ENCODE measurements at regions not wholly inside any gene's neighbourhood (a gene's known extent, or its start where the extent isn't known, plus 50 kb on each side); places are given as distances from the start of the nearest gene placed in this dataset.

GRCh38 chr9:90078988-90079421, 474.2 kb downstream of the GADD45G start:
- DNase-seq = no peak

GRCh38 chr9:90085633-90086032, 480.8 kb downstream of the GADD45G start:
- no peak for DNase-seq

- no peak for DNase-seq
Measured at GRCh38 chr9:90086101-90086511, 481.3 kb downstream of the GADD45G start.

- no peak for DNase-seq
Measured at GRCh38 chr9:90088434-90088833, 483.6 kb downstream of the GADD45G start.

GRCh38 chr9:90088856-90089255, 484.0 kb downstream of the GADD45G start:
- DNase-seq = no peak

GRCh38 chr9:90090997-90091396, 486.2 kb downstream of the GADD45G start:
- no peak for DNase-seq

- no peak for DNase-seq
Measured at GRCh38 chr9:90092508-90092907, 487.7 kb downstream of the GADD45G start.

GRCh38 chr9:90095682-90096081, 490.9 kb downstream of the GADD45G start:
- DNase-seq = no peak

GRCh38 chr9:90097237-90097636, 492.4 kb downstream of the GADD45G start:
- DNase-seq = no peak

- DNase-seq = no peak
Measured at GRCh38 chr9:90098408-90098807, 493.6 kb downstream of the GADD45G start.

GRCh38 chr9:90099262-90099963, 494.6 kb downstream of the GADD45G start:
- DNase-seq = no peak

- no peak for DNase-seq
Measured at GRCh38 chr9:90100014-90100413, 495.2 kb downstream of the GADD45G start.

GRCh38 chr9:90102292-90102901, 497.6 kb downstream of the GADD45G start:
- DNase-seq = peak; percentile 70

- DNase-seq = no peak
Measured at GRCh38 chr9:90103771-90104170, 499.0 kb downstream of the GADD45G start.

- DNase-seq = no peak
Measured at GRCh38 chr9:90105773-90106172, 501.0 kb downstream of the GADD45G start.

- peak; percentile 42 for DNase-seq
Measured at GRCh38 chr9:90107040-90107725, 502.4 kb downstream of the GADD45G start.

- DNase-seq = no peak
Measured at GRCh38 chr9:90107726-90108655, 503.2 kb downstream of the GADD45G start.

- DNase-seq = no peak
Measured at GRCh38 chr9:90112788-90113187, 508.0 kb downstream of the GADD45G start.

- DNase-seq = no peak
Measured at GRCh38 chr9:90114641-90115425, 510.0 kb downstream of the GADD45G start.

- no peak for DNase-seq
Measured at GRCh38 chr9:90121762-90122161, 517.0 kb downstream of the GADD45G start.

- no peak for DNase-seq
Measured at GRCh38 chr9:90124961-90125360, 517.7 kb downstream of the DIRAS2 start.

- no peak for DNase-seq
Measured at GRCh38 chr9:90127923-90128322, 514.7 kb downstream of the DIRAS2 start.
